ENCODE measurements at regions not wholly inside any gene's neighbourhood (a gene's known extent, or its start where the extent isn't known, plus 50 kb on each side); places are given as distances from the start of the nearest gene placed in this dataset.

DNA sequence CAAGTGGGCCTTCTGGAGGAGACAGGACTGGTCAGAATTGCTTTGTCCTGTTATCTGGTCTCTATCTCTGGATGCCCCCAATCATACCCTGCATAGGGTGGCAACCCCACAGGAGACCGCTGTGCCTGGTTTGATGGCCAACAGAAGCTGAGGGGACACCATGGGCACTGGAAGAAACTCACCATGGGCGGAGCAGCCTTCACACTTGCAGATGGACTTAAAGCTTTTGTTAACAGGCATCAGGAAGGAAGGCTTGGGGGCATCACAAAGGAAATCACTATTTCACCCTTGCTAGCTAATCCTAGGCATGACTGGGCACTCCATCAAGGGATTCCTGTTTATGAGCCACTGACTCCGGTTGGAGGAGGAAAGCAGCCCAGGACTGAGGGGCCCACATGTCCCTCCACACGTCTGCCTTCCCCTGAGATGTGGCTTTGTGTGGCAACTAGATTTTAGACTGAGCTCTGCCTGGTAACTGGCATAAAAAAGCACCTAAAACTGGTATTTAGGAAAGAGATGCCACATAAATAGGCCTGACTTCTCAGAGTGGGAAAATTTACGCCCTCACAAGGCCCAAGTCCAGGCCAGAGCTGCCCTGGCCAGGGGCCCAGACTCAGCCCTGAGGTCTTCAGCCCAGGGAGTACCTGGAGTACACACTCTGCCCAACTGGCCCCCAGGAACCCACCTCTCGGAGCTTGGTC lies 57.0 kb upstream of the LYVE1 start:
- H3K27me3 Mint-ChIP-seq = no peaks in the 10 kb centered on the region
- no peaks in the 10 kb centered on the region for H3K9me3 Mint-ChIP-seq
- no peaks in the 10 kb centered on the region for H3K36me3 Mint-ChIP-seq
- no peak overlapping the region for H3K27ac Mint-ChIP-seq
- H3K4me3 Mint-ChIP-seq = no peak overlapping the region
- H3K4me1 Mint-ChIP-seq = peaks cover 26% of the 10 kb centered on the region

DNA sequence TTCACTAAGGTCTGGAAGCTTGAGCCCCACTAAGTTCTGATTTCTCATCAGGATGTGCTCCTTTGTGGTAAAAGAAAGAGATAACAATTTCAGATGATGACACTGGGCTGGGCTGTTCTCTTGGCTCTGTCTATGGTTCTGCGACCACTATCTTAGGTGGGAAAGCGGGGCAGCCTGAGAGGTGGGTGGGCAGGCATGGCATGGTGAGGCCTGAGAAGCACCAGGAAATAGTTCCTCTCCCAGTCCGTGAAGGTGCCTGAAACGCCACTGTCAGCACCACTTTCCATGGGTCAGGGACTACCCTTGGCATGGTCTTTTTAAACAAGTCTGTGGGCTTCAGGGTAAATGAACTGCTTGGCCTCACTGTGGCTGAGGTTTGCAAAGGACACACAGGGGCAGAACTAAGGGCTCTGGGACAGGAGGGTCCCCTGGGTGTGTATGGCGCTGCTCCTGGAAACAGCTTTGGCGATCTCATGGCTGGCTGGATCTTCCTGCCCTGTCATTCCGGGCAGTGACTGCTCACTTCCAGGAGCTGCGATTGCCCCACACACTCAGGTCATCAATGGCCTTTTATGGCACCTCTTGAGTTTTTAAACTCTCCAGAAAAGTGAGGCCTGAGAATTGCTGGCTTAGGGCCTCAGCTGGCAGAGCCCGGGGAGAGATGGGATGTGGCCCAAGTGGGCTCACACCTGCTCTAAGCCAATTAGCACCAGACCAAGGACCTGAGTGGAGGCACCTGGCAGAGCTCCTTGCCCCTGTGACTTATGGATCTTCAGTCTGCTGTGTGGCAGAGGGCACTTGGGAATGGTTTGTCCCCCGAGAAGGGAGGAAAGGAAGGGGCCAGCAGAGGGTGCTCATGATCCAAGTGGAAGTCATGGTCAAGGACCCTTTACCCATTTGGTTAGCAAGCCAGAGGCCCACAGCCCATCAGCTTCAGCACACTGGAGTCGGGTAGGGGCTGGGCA lies 55.6 kb upstream of the LYVE1 start:
- no peaks in the 10 kb centered on the region for H3K36me3 Mint-ChIP-seq
- H3K9me3 Mint-ChIP-seq = no peaks in the 10 kb centered on the region
- H3K4me3 Mint-ChIP-seq = peak overlapping the region; percentile 68
- peak overlapping the region; percentile 95 for H3K27ac Mint-ChIP-seq
- no peaks in the 10 kb centered on the region for H3K27me3 Mint-ChIP-seq
- H3K4me1 Mint-ChIP-seq = peaks cover 25% of the 10 kb centered on the region

DNA sequence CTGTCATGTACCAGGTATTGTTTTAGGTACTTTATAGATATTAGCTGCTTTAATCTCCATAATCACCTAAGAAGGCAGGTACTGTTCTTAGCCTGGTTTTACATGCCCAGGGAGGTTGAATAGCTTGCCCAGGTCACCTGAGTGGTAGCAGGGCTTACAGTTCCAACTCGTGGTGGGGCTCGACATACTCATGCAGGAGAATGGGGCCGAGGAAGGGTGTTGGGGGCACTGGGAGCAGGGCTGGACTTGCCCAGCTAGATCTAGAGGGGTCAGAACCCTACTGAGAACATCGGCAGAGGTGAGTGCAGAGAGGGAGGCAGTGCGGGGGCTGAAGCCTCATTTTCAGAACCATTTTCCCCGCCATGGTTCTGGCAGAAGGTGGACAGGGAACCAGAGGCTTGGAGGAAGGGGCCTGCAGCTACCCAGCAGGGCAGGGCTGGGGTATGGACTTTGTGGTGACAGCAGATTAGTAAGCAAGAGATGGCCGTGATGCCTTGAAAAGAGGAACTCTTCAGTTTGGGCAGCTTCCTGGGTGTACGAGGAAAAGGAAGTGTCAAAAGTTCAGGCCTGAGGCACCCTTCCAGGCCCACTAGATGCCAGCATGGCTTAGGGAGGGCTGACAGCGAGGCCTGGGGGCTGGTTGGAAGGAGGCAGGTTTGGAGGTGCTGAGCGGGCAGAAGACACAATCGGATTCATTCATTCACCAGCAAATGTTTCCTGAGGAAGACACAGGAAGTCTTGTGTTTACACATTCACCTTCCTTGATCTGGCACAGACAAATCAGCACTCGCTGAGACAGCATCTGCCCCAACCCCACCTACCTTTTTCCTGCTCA lies 54.7 kb upstream of the LYVE1 start:
- H3K36me3 Mint-ChIP-seq = no peaks in the 10 kb centered on the region
- H3K4me3 Mint-ChIP-seq = peak overlapping the region; percentile 68
- peak overlapping the region; percentile 95 for H3K27ac Mint-ChIP-seq
- no peaks in the 10 kb centered on the region for H3K27me3 Mint-ChIP-seq
- no peaks in the 10 kb centered on the region for H3K9me3 Mint-ChIP-seq
- H3K4me1 Mint-ChIP-seq = peaks cover 17% of the 10 kb centered on the region

DNA sequence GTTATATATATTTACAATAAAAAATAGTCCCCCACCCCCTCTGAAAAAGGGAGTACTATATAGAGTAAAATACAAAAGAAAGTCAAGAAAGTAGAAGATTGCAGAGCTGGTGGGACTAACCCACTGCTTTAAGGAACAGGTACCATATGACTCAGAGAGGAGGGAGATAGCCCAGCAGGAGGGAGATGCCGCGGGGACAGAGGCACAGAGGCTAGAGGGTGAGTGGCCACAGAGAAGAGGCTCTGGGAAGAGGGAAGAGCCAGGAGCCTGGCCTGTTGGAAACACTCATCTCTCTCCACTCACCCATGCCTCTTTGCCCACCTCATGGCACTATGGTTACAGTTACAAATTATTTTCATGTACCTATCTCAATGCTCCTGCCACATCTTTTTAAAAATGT lies 53.6 kb upstream of the LYVE1 start:
- Mint-ChIP-seq H3K4me3 (no peak overlapping the region), H3K9me3 (no peaks in the 10 kb centered on the region), H3K27ac (no peak overlapping the region), H3K36me3 (no peaks in the 10 kb centered on the region), H3K4me1 (peaks cover 17% of the 10 kb centered on the region), H3K27me3 (no peaks in the 10 kb centered on the region)

DNA sequence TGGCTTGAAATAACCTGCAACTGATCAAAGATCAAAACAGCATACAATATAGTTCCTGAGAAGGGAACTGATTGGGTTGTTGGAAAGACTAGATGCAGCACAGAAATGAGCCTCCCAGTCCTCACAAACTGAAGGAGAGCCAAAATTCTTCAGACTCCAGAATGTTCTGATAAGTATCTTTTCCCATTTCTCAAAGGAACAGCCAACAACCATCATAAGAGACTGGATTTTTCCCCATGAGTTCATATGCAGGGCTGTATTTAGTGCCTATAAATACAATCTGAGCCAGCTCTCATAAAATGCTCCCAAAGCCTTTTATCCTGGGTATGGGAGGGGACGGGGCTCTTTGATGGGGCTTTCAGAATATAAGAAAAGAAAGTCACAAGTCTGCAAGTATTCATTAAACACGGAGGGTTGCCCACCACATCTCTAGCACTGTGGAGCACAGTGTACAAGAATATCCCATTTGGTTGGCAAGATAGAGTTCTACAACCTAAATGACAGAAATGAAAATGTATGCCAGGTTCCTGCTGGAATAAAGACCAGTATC lies 50.7 kb upstream of the LYVE1 start:
- no peak overlapping the region for H3K4me3 Mint-ChIP-seq
- H3K36me3 Mint-ChIP-seq = no peaks in the 10 kb centered on the region
- peaks cover 15% of the 10 kb centered on the region for H3K4me1 Mint-ChIP-seq
- H3K27me3 Mint-ChIP-seq = no peaks in the 10 kb centered on the region
- H3K27ac Mint-ChIP-seq = no peak overlapping the region
- no peaks in the 10 kb centered on the region for H3K9me3 Mint-ChIP-seq

DNA sequence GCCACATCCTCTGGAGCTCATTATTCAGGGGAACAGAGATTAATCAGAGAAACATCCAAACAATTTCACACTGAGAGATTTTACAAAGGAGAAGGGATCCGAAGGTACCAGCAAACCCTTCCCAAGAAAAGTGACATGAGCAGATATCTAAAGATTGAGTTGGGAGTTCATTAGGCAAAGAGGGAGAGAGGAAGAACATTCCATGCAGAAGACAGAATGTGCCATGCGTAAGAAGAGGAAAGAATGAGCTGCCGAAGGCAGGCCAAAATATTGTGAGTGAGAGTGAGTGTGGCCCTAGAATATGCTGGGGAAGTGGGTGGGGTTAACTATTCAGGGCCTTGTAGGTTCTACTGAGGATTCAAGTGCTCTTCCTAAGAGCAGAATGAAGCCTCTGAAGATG lies 50.0 kb upstream of the LYVE1 start:
- H3K27ac Mint-ChIP-seq = no peak overlapping the region
- H3K4me3 Mint-ChIP-seq = no peak overlapping the region
- H3K36me3 Mint-ChIP-seq = no peaks in the 10 kb centered on the region
- no peaks in the 10 kb centered on the region for H3K9me3 Mint-ChIP-seq
- peaks cover 2% of the 10 kb centered on the region for H3K27me3 Mint-ChIP-seq
- peaks cover 8% of the 10 kb centered on the region for H3K4me1 Mint-ChIP-seq
